Stimulated activated CD8-positive, alpha-beta memory T cell treated with anti-CD3 and anti-CD28 coated beads, Interleukin-2, amount 100 ng/mL, for 48 hours (primary cell): ENCODE measurements at regions not wholly inside any gene's neighbourhood (a gene's known extent, or its start where the extent isn't known, plus 50 kb on each side); places are given as distances from the start of the nearest gene placed in this dataset.

Source experiments
- DNase-seq, 2 donors: peaks; one replicate each; pipeline ENCODE4 v3.0.0-alpha.2; 2020; ENCODE audit warnings: low read depth in 2 of 2

GRCh38 chr5:20655211-20655610, 667.2 kb upstream of the CDH18 start:
- DNase-seq: no peak

DNA sequence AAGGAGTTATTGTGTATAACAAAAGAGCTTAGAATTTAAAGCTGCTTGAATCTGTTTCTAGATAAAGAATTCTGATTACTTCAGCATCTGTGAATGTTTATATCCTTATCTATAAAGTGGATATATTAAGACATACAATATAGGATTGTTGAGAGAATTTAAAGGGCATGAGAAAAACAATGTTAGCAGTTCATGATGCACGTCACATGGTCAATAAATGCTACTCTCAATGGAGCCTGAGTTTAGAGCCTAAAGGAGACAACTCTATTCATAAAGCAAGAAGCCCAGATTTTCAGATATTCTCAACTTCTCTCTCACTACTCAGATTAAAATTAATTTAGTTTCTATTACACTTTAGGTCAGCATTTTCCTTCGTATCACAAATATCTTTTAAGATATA, 666.7 kb upstream of the CDH18 start:
- no peak for DNase-seq

- DNase-seq: no peak
These were observed 666.0 kb upstream of the CDH18 start for GRCh38 chr5:20654033-20654432.

GRCh38 chr5:20649966-20650365, 662.0 kb upstream of the CDH18 start:
- DNase-seq: no peak

- no peak for DNase-seq
These were observed 661.0 kb upstream of the CDH18 start for GRCh38 chr5:20648981-20649380.

GRCh38 chr5:20636686-20637085, 648.7 kb upstream of the CDH18 start:
- DNase-seq: no peak

- no peak for DNase-seq
These were observed 631.6 kb upstream of the CDH18 start for GRCh38 chr5:20619591-20619990.

DNA sequence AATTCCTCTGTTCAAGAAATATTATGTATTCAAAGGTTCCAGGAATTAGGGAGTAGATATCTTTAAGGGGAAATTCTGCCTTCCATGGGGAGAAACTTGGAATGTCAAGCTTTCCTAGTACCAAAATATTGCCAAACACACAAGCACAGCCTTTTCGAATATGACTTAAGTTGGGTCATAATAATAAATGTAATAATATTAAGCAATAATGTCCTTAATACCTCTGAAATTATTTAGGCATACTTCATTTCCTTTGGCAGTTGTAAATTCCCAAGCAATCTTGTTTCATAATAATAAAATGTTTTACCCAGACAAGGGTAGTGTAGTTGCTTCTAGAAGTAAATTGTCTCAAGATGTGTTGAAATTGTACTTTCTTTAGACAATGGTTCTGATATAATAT, 630.3 kb upstream of the CDH18 start:
- no peak for DNase-seq

- no peak for DNase-seq
These were observed 629.8 kb upstream of the CDH18 start for GRCh38 chr5:20617841-20618240.

DNA sequence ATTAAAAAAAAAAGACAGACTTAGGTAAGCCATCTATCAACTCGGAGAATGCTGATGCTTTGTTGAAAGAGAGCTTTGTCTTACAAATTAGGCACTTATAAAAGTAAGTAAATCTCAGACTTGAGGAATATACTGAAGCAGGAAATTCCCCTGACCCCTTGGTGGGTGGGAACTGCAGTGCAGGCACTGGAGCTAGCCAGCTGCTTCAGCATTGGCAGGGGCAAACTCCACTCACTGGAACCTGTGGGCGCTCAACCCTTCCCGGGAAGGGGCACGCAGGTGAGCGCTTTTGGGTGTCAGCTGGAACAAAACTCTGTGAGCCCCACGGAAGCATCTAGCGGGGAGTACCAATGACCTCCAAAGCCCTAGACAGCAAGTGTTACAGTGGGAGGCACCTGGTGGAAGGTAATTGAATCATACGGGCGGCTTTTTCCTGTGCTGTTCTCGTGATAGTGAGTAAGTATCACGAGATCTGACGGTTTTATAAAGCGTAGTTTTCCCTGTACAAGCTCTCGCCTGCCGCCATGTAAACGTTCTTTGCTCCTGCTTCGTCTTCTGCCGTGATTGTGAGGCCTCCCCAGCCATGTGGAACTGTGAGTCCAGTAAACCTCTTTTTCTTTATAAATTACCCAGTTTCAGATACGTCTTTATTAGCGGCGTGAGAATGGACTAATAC, 628.0 kb upstream of the CDH18 start:
- DNase-seq: no peak

GRCh38 chr5:20611620-20612019, 623.6 kb upstream of the CDH18 start:
- no peak for DNase-seq

DNA sequence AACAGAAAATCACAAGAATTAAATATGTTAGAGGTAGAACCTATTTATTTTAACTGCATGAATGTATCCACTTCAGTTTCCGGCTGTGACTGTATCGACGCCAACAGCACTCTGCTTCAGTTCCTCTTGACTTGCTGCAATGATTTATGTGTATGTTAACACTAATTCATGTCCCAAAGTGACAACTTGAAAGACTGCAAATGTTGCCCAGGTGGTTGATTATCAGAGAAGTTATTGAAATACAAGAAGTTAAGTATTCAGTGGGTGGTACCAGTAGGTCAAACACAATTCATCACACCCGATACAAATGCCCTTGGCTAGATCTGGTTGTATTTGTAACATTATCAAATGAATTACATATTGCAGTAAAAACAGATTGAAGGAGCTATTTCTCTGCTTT, 622.7 kb upstream of the CDH18 start:
- no peak for DNase-seq

DNA sequence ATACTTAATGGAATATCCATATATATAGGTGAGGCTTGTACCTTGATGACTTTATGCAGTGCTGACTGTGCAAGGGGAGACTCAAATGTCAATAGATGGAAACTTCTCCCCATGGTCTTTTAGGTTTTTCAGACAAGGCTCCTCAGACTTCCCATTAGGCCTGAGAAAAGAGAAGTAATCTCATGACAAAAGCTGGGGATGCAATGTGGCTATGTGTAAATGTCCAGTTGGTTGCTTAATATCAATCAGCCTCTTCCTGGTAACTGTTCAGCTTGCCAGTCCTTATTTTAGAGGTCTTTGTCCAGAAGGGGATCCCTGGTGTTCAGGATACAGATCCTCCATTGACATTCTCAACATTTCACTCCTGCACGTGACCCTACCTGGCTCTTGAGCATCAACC, 621.1 kb upstream of the CDH18 start:
- no peak for DNase-seq

DNA sequence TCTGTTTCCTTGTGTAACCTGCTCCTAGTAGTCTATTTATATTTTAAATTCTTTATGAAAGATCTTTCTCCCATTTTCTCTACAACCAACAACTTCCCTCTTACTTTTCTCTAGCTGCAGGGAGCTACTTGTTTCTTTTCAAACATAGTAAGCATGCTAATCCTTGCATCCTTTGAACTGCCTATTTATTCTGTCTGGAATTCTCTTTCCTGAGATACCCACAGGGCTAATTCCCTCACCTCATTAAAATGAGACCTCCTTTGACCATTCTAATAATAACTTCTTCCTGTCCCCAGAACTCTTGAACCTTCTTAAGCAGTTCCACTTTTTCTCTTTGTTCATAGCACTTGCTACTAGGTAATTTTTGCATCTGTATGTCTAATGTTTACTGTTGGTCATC, 620.6 kb upstream of the CDH18 start:
- no peak for DNase-seq

DNA sequence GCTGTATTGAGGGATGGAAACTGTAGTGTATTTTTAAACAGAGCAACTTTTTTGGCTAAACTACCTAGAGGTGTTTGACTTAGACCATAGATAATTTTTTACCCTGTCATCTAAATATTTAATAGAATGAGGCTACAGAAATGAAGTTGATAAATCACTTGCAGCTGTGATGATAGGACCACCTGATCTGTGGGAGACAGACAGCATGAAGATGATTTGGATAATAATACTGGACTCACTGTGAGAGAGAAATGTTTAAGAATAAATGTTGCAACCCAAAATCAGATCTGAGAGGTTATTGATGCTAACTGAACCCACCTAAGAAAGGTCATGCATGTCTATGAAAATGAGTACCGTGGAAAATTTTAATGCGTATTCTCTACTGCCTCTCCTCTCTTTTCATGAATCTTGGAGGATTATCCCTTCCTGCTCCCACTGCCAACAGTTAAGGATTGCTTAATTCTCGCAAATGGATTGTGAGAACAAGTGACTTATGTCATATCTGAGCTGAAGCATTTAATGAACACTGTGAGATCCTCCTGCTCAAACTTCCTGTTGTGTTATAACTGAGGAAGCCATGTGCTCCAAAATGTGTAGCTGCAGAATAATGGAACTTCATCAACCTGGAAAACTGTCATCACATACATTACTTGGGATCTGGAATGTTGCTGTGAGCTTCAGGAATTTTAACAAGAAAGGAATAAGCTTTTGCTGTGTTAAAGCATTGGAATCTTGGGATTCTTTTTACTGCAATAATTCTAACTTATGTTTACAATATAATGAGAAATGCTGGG, 617.9 kb upstream of the CDH18 start:
- DNase-seq: no peak

GRCh38 chr5:20604992-20605391, 617.0 kb upstream of the CDH18 start:
- no peak for DNase-seq

DNA sequence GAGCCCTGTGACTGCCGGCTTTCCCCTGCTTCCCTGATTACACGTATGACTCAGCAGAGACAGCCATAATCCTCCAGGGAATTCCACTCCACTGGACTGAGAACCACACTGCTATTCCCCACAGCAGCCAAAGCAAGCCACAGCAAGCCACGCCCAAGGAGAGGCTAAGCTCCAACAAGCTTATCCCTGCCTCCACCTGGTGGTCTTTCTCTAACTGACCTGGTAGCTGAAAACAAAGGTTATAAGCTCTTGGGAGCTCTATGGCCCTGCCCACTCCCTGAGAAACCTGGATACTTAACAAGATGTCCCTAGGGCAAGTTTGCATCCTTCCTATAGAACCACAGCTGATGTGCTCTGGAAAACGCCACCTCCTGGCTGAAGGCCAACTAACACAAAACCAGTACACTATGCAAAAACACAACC, 613.7 kb upstream of the CDH18 start:
- DNase-seq: no peak

DNA sequence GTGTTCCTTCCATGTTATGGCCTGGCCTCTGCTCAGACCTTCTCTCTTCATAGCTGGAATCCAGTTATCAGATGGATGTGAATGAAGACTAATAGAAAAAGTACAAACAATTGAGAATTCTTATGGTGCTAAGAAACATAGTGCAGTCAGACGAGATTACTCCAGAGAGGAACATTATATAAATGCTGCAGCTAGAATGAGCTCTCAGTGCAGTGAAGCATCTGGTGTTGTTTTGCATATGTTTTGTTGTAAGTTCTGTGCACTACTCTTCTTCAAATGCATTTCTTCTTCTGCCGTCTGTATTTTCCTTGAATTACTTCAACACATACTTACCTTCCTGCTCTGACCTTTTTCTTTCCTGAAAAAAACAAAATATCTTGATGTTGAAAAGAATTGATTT, 602.4 kb upstream of the CDH18 start:
- DNase-seq: no peak

- no peak for DNase-seq
These were observed 587.6 kb upstream of the CDH18 start for GRCh38 chr5:20575571-20575970.

DNA sequence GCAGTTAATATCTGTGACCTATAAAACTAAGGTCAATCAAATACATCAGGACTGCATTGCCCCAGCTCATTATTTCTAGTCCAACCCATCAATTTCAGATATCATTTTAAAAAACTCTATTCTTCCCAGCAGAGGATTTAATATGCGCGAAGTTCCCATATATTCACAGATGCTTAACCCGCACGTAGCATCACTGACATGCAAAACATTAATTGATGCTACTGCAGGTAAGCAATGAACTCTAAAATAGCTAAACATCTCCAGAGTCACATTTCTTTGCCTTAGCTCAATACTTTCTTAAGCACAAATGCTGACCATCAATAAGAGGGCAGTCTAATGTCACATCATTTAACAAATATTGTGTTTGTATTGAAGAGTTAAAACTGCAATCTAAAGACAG, 586.6 kb upstream of the CDH18 start:
- DNase-seq: no peak

DNA sequence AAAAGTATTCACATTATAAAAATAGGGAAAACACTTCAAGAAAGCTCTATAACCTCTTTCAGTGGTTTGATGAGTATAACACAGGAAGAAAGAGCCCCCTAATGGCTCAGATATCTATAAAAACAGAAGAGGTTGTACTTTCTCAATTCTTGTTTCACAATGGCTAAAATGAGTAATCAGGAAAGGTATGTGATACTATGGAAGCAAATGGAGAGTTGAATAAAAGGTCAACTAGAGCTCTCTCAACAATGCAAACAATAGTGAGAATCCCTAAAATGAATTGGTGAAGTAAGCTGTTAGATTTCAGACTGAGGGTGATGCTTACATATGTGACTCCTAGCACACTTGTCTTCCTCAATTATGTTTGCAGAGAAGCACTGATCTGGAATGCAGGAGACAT, 584.6 kb upstream of the CDH18 start:
- DNase-seq: no peak

DNA sequence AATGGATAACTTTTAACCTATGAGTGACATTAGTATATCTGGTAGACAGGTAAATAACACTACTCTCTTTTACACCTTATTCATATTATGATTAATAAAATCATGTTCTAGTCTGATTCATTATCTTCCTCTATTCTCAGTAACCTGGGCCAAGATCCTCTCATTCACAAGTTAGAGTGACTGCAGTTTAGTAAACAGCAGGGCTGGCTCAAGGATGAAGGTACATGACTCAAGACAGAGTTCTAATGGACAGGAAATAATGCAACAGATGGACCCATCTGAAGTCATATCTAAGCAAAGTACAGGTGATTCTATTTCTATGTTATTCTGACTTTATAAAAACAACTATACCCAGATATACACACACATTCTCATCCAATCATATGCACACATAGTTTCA, 582.5 kb upstream of the CDH18 start:
- DNase-seq: no peak

DNA sequence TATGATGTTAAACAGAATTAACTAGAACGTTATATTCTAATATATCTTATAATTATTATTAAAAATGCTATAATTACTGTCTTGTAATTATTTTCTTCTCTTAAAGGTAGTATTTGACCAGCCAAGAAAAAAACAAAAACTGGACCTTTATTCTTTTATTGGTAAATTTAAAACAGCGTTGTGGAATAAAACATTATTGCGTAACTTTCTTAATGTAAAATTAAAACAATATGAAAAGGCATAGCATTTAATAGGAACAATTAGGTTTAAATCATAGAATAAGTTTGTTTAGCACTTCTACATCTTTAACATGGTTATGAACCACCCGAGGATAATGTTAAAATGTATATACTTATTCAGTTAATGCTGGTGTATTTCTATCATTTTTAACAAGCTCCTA, 574.5 kb upstream of the CDH18 start:
- no peak for DNase-seq

- DNase-seq: no peak
These were observed 571.8 kb upstream of the CDH18 start for GRCh38 chr5:20559845-20560244.
